ENCODE measurements at regions not wholly inside any gene's neighbourhood (a gene's known extent, or its start where the extent isn't known, plus 50 kb on each side); places are given as distances from the start of the nearest gene placed in this dataset.

DNA sequence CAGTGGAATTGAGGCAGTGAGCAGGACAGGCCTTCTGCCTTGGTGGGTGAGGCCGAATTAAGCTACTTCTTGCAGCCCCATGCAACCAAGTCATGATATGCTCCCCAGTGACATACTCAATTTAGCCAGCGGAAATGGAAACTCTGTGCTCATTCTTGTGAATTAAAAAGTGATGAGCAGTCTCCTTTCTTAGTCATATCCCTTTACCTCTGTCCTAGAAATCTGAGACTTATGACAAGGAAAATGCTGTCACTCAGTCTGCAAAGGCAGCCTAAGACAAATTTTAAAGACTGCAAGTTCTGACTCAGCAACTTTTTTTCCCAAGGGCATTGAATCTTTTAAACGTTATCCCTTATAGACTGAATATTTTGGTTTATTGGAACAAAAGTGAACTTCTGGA, 218.2 kb downstream of the SH3BP4 start:
- TF ChIP-seq, protein P1, sequence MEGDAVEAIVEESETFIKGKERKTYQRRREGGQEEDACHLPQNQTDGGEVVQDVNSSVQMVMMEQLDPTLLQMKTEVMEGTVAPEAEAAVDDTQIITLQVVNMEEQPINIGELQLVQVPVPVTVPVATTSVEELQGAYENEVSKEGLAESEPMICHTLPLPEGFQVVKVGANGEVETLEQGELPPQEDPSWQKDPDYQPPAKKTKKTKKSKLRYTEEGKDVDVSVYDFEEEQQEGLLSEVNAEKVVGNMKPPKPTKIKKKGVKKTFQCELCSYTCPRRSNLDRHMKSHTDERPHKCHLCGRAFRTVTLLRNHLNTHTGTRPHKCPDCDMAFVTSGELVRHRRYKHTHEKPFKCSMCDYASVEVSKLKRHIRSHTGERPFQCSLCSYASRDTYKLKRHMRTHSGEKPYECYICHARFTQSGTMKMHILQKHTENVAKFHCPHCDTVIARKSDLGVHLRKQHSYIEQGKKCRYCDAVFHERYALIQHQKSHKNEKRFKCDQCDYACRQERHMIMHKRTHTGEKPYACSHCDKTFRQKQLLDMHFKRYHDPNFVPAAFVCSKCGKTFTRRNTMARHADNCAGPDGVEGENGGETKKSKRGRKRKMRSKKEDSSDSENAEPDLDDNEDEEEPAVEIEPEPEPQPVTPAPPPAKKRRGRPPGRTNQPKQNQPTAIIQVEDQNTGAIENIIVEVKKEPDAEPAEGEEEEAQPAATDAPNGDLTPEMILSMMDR (IDR thresholded peaks at IDR 0.05) = no peak
- no peak for TF ChIP-seq POLR2AphosphoS5 (IDR thresholded peaks at IDR 0.05)

All from breast epithelium (tissue), 3 donors.